GM18502 (cell line): ENCODE measurements at regions not wholly inside any gene's neighbourhood (a gene's known extent, or its start where the extent isn't known, plus 50 kb on each side); places are given as distances from the start of the nearest gene placed in this dataset.

Experiments
- ATAC-seq: cut with Tn5 transposase; IDR thresholded peaks from one replicate; pipeline ENCODE4 v1.9.1; 2021; ENCODE audit warnings: mild to moderate bottlenecking; ENCODE audit not compliant: unreplicated experiment, poor library complexity

GRCh38 chr11:41848349-41848748 lies 388.9 kb upstream of the LRRC4C start:
- no peak for ATAC-seq

- ATAC-seq: no peak
Measured at GRCh38 chr11:41849250-41849649, 389.8 kb upstream of the LRRC4C start.

- no peak for ATAC-seq
Measured at GRCh38 chr11:41851743-41852142, 392.3 kb upstream of the LRRC4C start.

GRCh38 chr11:41861838-41862237 lies 402.4 kb upstream of the LRRC4C start:
- no peak for ATAC-seq

- no peak for ATAC-seq
Measured at GRCh38 chr11:41866525-41866924, 407.1 kb upstream of the LRRC4C start.

- no peak for ATAC-seq
Measured at GRCh38 chr11:41868606-41869005, 409.2 kb upstream of the LRRC4C start.

- no peak for ATAC-seq
Measured at GRCh38 chr11:41872426-41872825, 413.0 kb upstream of the LRRC4C start.

GRCh38 chr11:41872870-41873269 lies 413.4 kb upstream of the LRRC4C start:
- ATAC-seq: no peak

- ATAC-seq: no peak
Measured at GRCh38 chr11:41878095-41878494, 418.6 kb upstream of the LRRC4C start.

- no peak for ATAC-seq
Measured at GRCh38 chr11:41879214-41879613, 419.8 kb upstream of the LRRC4C start.

GRCh38 chr11:41895081-41895480 lies 435.6 kb upstream of the LRRC4C start:
- ATAC-seq: no peak

- no peak for ATAC-seq
Measured at GRCh38 chr11:41897991-41898390, 438.5 kb upstream of the LRRC4C start.

GRCh38 chr11:41917900-41918299 lies 458.4 kb upstream of the LRRC4C start:
- no peak for ATAC-seq

GRCh38 chr11:41920374-41920773 lies 460.9 kb upstream of the LRRC4C start:
- no peak for ATAC-seq

GRCh38 chr11:41921746-41922390 lies 462.4 kb upstream of the LRRC4C start:
- ATAC-seq: no peak

- no peak for ATAC-seq
Measured at GRCh38 chr11:41926339-41926738, 466.9 kb upstream of the LRRC4C start.

GRCh38 chr11:41935241-41935640 lies 475.8 kb upstream of the LRRC4C start:
- no peak for ATAC-seq

- no peak for ATAC-seq
Measured at GRCh38 chr11:41935795-41936194, 476.3 kb upstream of the LRRC4C start.

- ATAC-seq: no peak
Measured at GRCh38 chr11:41943656-41944055, 484.2 kb upstream of the LRRC4C start.

- no peak for ATAC-seq
Measured at GRCh38 chr11:41947392-41947791, 487.9 kb upstream of the LRRC4C start.

GRCh38 chr11:41950470-41951143 lies 491.2 kb upstream of the LRRC4C start:
- no peak for ATAC-seq

GRCh38 chr11:41954034-41954433 lies 494.6 kb upstream of the LRRC4C start:
- ATAC-seq: no peak
